CD4-positive, alpha-beta T cell treated with Interleukin-2 at 100 ng/mL for 4 hours (primary cell): ENCODE measurements at regions not wholly inside any gene's neighbourhood (a gene's known extent, or its start where the extent isn't known, plus 50 kb on each side); places are given as distances from the start of the nearest gene placed in this dataset.
A peak's percentile ranks its signal among the peaks of the same experiment; 100 is the strongest.

ENCODE experiments used
- DNase-seq: peaks from one replicate; pipeline ENCODE4 v3.0.0-alpha.2; 2020; ENCODE audit warnings: low spot score

- DNase-seq = no peak
These were observed 50.7 kb upstream of the GPR157 start for GRCh38 chr1:9179463-9180110.

GRCh38 chr1:9180111-9180819 lies 51.4 kb upstream of the GPR157 start:
- DNase-seq = no peak

GRCh38 chr1:9181176-9181906 lies 52.4 kb upstream of the GPR157 start:
- DNase-seq = peak; percentile 57

DNA sequence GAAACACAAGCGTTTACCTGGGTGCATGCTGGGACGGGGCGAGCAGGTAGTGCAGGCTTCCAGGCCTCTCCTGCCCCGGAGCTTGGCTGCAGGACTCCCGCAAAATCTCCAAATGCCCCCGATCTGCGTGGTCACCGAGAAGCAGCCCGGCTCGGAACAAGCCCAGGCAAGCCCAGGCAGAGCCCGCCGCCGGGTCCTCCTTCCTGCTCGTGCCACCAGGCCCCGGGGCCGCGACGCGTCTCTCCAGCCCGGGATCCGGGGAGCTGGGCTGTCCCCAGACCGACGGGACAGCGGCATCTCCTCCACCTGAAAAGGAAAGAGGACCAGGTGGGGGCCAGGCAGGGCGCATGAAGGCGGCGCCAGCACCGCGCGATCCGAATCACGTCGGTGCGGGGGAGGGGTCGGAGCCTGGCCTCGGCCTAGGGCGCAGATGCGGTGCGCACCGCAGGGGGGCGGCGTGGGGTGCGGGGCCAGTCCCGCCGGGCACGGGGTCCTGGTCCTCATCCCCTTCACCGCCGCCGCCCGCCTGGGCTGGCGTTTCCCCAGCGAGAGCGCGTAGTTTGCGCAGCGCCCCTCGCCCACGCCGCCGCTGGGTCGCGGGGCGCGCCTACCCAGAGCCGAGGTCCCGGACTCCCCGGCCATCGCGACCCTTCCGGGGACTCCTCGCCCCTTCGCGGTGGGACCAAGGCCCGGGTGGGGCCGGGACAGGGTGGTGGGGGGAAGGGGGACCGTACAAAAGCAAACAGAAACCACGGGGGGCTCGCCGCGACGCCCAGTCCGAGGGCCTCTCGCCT lies 52.4 kb upstream of the H6PD start:
- DNase-seq = no peak

DNA sequence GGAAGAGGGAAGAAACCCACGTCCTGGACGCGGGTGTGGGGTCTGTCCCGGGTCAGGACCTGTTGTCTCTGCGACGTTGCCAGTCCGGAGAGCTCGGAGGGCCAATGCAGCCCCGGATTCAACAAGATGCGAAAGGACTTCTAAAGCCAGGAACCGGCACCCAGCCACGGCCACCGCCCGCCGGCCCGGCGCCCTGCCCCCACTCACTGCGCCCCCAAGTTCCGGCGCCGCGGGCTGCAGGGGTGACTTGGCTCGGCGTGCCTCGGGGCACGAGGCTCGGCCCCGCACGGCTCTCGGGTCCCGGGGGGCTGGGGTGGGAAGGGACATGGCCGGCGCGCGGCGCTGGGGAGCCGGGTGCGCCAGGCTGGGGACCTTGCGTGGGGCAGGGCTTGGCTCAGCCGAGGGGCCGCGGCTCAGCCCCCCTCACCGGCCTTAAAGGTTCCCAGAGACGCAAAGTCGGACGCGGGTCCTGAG lies 51.8 kb upstream of the H6PD start:
- DNase-seq = no peak

GRCh38 chr1:9183441-9183840 lies 51.1 kb upstream of the H6PD start:
- no peak for DNase-seq

DNA sequence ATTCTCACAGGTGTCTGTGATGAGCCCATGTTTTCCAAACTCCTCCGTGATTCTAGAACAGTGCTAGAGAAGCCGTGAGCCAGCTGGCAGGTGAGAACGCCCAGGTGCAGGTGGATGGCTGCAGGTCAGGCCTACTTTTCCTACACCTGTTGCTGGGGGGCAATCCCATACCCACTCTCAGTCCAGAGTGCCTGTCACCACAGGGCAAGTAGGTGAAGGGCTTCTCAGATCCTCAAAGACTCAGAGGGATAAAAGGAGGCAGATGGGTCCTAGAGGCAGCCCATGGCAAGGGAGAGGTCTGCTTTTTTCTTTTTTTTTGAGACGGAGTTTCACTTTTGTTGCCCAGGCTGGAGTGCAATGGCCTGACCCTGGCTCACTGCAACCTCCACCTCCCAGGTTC lies 50.7 kb upstream of the H6PD start:
- no peak for DNase-seq

DNA sequence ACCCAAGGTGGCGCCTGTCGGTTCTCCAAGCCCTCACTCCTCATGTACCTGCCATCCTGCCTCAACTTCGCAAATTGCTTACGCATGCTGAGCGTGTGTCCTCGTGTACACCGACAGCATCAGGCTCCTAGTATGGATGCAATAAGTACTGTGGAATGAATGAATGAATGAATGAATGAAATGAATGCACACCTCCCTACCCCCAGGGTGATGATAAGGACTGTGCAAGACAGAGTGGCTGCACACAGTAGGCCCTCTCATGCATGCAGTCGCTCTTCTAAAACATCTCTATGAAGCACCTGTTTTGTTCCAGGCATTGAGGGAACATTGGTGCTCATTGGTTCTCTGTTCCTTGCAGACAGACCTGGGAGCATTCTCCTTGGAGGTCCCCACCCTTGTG lies 49.8 kb upstream of the H6PD start:
- DNase-seq = no peak
